Astrocyte (in vitro differentiated cells and primary cell): ENCODE measurements at regions not wholly inside any gene's neighbourhood (a gene's known extent, or its start where the extent isn't known, plus 50 kb on each side); places are given as distances from the start of the nearest gene placed in this dataset.
A peak's percentile ranks its signal among the peaks of the same experiment; 100 is the strongest.

ENCODE experiments used
- EZH2 ChIP-seq: IDR thresholded peaks from 2 replicates; pipeline ENCODE4 v1.6.1; 2012; ENCODE audit warnings: mild to moderate bottlenecking, low read length, inconsistent platforms; ENCODE audit not compliant: insufficient read depth
- TF ChIP-seq, protein P1 (sequence below): IDR thresholded peaks from 2 replicates; pipeline ENCODE4 v1.5.1; 2011; ENCODE audit warnings: low read depth, mild to moderate bottlenecking, inconsistent platforms, low read length, moderate library complexity; ENCODE audit not compliant: insufficient read depth

GRCh38 chrX:51144828-51145442 lies 187.7 kb upstream of the NUDT10 start:
- TF ChIP-seq, protein P1, sequence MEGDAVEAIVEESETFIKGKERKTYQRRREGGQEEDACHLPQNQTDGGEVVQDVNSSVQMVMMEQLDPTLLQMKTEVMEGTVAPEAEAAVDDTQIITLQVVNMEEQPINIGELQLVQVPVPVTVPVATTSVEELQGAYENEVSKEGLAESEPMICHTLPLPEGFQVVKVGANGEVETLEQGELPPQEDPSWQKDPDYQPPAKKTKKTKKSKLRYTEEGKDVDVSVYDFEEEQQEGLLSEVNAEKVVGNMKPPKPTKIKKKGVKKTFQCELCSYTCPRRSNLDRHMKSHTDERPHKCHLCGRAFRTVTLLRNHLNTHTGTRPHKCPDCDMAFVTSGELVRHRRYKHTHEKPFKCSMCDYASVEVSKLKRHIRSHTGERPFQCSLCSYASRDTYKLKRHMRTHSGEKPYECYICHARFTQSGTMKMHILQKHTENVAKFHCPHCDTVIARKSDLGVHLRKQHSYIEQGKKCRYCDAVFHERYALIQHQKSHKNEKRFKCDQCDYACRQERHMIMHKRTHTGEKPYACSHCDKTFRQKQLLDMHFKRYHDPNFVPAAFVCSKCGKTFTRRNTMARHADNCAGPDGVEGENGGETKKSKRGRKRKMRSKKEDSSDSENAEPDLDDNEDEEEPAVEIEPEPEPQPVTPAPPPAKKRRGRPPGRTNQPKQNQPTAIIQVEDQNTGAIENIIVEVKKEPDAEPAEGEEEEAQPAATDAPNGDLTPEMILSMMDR = peak; percentile 50
- no peak for TF ChIP-seq EZH2
